ENCODE measurements at regions not wholly inside any gene's neighbourhood (a gene's known extent, or its start where the extent isn't known, plus 50 kb on each side); places are given as distances from the start of the nearest gene placed in this dataset.

- no peak for DNase-seq (ENCODE audit: low spot score)
- no peak for TF ChIP-seq CTCF (IDR thresholded peaks at IDR 0.05)
- H3K27ac ChIP-seq: no peak overlapping the region
- no peak overlapping the region for H3K4me3 ChIP-seq
Observed at GRCh38 chr16:63311313-63311712, 1275.1 kb upstream of the CDH8 start.

DNA sequence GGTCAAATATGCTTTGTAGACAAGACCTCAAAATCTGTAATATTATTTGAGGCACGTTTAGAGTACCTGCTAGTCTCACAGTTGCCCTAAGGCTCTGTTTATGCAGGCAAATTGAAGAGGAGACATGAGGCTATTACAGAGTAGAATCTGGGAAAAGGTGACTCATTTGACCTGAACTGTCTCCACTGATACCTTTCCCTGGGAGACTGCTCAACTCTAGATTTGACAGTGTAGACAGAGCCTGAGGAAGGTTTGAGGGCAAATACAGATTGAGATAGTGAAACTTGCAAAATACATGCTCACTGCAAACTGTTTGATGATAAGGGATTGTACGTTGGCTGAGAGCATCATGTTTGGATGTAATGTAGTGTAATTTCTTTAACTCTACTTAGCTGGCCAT lies 1266.6 kb upstream of the CDH8 start:
- H3K27ac ChIP-seq: no peak overlapping the region
- no peak for DNase-seq (ENCODE audit: low spot score)
- TF ChIP-seq CTCF (IDR thresholded peaks at IDR 0.05): no peak
- H3K4me3 ChIP-seq: no peak overlapping the region

GRCh38 chr16:63301349-63301748 lies 1265.1 kb upstream of the CDH8 start:
- no peak for DNase-seq (ENCODE audit: low spot score)
- no peak overlapping the region for H3K4me3 ChIP-seq

GRCh38 chr16:63298993-63299392 lies 1262.8 kb upstream of the CDH8 start:
- Histone ChIP-seq H3K4me3 (no peak overlapping the region), H3K27ac (no peak overlapping the region)
- TF ChIP-seq CTCF (IDR thresholded peaks at IDR 0.05): no peak
- no peak for DNase-seq (ENCODE audit: low spot score)

More at GRCh38 chr16:63301349-63301748, 1265.1 kb upstream of the CDH8 start:
- no peak for TF ChIP-seq CTCF (IDR thresholded peaks at IDR 0.05)
- H3K27ac ChIP-seq: no peak overlapping the region

DNA sequence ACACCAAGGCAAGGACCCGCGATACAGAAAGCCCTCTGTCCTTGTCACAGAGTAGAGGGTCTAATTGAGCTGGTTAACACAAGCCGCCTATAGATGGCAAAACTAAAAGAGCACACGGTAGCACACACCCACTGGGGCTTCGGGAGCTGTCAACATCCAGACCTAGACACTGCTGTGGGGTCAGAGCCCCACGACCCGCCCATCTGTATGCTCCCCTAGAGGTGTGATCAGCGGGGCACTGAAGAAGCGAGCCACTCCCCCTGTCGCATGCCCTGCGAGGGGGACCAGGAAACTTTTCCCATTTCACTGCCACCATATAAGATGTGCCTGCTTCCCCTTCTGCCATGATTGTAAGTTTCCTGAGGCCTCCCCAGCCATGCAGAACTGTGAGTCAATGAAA lies 1255.8 kb upstream of the CDH8 start:
- no peak for TF ChIP-seq CTCF (IDR thresholded peaks at IDR 0.05)

DNA sequence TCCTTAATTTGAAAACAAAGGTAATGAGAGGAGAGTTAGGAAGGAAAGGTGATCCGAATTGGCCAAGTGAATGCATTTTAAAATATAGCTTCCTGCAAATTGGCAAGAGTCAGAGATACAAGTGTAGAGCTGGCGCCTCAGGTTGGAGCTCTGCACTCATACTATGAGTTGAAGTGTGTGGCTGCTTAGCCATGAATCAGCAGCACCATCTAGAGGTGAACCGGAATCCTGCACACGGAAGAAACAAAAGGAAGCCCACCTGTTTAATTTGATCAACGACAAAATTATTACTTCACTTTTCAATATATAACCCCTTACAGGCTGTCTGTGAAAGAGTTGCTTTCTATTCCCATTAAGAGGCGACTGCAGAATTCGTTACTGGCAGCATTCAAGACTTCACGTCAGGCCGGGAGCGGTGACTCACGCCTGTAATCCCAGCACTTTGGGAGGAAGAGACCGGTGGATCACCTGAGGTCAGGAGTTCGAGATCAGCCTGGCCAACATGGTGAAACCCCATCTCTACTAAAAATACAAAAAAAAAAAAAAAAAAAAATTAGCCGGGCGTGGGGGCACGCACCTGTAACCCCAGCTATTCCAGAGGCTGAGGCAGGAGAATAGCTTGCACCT lies 1253.7 kb upstream of the CDH8 start:
- no peak for TF ChIP-seq CTCF (IDR thresholded peaks at IDR 0.05)
- no peak overlapping the region for H3K27ac ChIP-seq
- no peak overlapping the region for H3K4me3 ChIP-seq
- no peak for DNase-seq (ENCODE audit: low spot score)

More for the DNA sequence above, 1255.8 kb upstream of the CDH8 start:
- no peak for DNase-seq (ENCODE audit: low spot score)
- no peak overlapping the region for H3K27ac ChIP-seq
- H3K4me3 ChIP-seq: no peak overlapping the region

DNA sequence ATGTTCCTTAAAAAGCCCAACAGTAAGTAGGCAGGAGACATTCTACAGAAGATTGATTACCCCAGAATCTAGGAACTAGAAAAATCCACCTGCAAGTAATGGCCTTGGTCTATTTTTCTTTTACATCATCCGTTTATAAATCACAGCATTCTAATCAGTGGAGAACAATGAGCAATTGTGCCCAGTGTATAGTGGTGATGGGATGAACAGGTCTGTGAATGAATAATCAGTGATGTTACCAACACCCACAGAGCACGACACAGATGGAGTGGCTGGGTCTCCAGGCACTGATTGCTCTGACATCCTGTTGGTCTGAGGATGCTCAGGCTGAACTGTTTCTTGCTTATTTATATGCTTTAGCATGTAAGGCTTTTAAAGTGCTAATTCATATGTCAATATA lies 1251.2 kb upstream of the CDH8 start:
- no peak for DNase-seq (ENCODE audit: low spot score)
- no peak for TF ChIP-seq CTCF (IDR thresholded peaks at IDR 0.05)
- Histone ChIP-seq H3K27ac (no peak overlapping the region), H3K4me3 (no peak overlapping the region)
